KMS-11 (cell line): ENCODE measurements at regions not wholly inside any gene's neighbourhood (a gene's known extent, or its start where the extent isn't known, plus 50 kb on each side); places are given as distances from the start of the nearest gene placed in this dataset.

Experiments
- H2AFZ ChIP-seq: fragments of 200-600 bp; sonication (generic); 2 replicates; pipeline ENCODE4 v1.6.1; 2016; ENCODE audit warnings: antibody characterized with exemption, mixed run types, low read depth
- H3K27ac ChIP-seq: fragments of 200-600 bp; sonication (generic); 2 replicates; pipeline ENCODE4 v1.6.1; 2016; ENCODE audit warnings: mild to moderate bottlenecking, mixed run types
- H3K27me3 ChIP-seq: fragments of 200-600 bp; sonication (generic); 2 replicates; pipeline ENCODE4 v1.6.1; 2017; ENCODE audit warnings: mild to moderate bottlenecking, low read depth, mixed run types, moderate library complexity; ENCODE audit not compliant: insufficient read depth
- H3K36me3 ChIP-seq: fragments of 200-600 bp; sonication (generic); 2 replicates; pipeline ENCODE4 v1.6.1; 2017; ENCODE audit warnings: mild to moderate bottlenecking, mixed run types; ENCODE audit not compliant: insufficient read depth
- H3K4me1 ChIP-seq: fragments of 200-600 bp; sonication (generic); 2 replicates; pipeline ENCODE4 v1.6.1; 2016; ENCODE audit warnings: mild to moderate bottlenecking, low read depth, mixed run types; ENCODE audit not compliant: poor library complexity, severe bottlenecking
- H3K4me2 ChIP-seq: fragments of 200-600 bp; sonication (generic); 2 replicates; pipeline ENCODE4 v1.7.0; 2016; ENCODE audit warnings: mild to moderate bottlenecking, mixed run types
- H3K4me3 ChIP-seq: fragments of 200-600 bp; sonication (generic); IDR thresholded peaks from 2 replicates; pipeline ENCODE4 v1.6.1; 2017; ENCODE audit warnings: low read depth, low read length, mixed read lengths; ENCODE audit not compliant: insufficient read depth
- H3K79me2 ChIP-seq: fragments of 200-600 bp; sonication (generic); 2 replicates; pipeline ENCODE4 v1.6.1; 2016; ENCODE audit warnings: low read depth, mixed run types; ENCODE audit not compliant: insufficient read depth
- H3K9ac ChIP-seq: fragments of 200-600 bp; sonication (generic); 2 replicates; pipeline ENCODE4 v1.6.1; 2016; ENCODE audit warnings: mild to moderate bottlenecking, mixed run types
- H4K20me1 ChIP-seq: fragments of 200-600 bp; sonication (generic); 2 replicates; pipeline ENCODE4 v1.6.1; 2016; ENCODE audit warnings: mild to moderate bottlenecking, mixed run types; ENCODE audit not compliant: insufficient read depth
- CTCF ChIP-seq: fragments of 200-600 bp; sonication (generic); conservative IDR thresholded peaks from 2 replicates; pipeline ENCODE4 v1.6.1; 2017; ENCODE audit warnings: low read depth, mild to moderate bottlenecking, antibody characterized with exemption, low read length, moderate library complexity, mixed read lengths

GRCh38 chr7:8380130-8380529, 53.3 kb upstream of the NXPH1 start:
- H2AFZ ChIP-seq, result no peak overlapping the region
- no peak overlapping the region for H3K4me2 ChIP-seq
- H3K9ac ChIP-seq, result no peak overlapping the region
- no peaks in the 10 kb centered on the region for H3K27me3 ChIP-seq
- no peaks in the 10 kb centered on the region for H3K36me3 ChIP-seq
- H3K79me2 ChIP-seq, result no peaks in the 10 kb centered on the region
- no peak for TF ChIP-seq CTCF
- H3K27ac ChIP-seq, result no peak overlapping the region
- H3K4me1 ChIP-seq, result no peaks in the 10 kb centered on the region
- H3K4me3 ChIP-seq, result no peak overlapping the region
- no peaks in the 10 kb centered on the region for H4K20me1 ChIP-seq

GRCh38 chr7:8382004-8382730, 51.2 kb upstream of the NXPH1 start:
- Histone ChIP-seq H3K9ac (no peak overlapping the region), H3K4me1 (peaks cover 7% of the 10 kb centered on the region), H3K27ac (no peak overlapping the region), H3K79me2 (no peaks in the 10 kb centered on the region), H3K4me2 (no peak overlapping the region), H3K27me3 (no peaks in the 10 kb centered on the region), H2AFZ (no peak overlapping the region), H3K4me3 (no peak overlapping the region), H3K36me3 (no peaks in the 10 kb centered on the region), H4K20me1 (no peaks in the 10 kb centered on the region)
- no peak for TF ChIP-seq CTCF
